Liver (tissue), 8 donors: ENCODE measurements at regions not wholly inside any gene's neighbourhood (a gene's known extent, or its start where the extent isn't known, plus 50 kb on each side); places are given as distances from the start of the nearest gene placed in this dataset.

Experiments
- DNase-seq: peaks from one replicate; pipeline ENCODE4 v3.0.0-alpha.2; 2017; ENCODE audit warnings: low spot score
- H3K27ac ChIP-seq, 2 donors: one replicate each; pipeline ENCODE4 v1.7.0; 2013; ENCODE audit warnings: inconsistent platforms in 2 of 2, low read length in 2 of 2, control low read depth in 1 of 2, low read depth in 1 of 2, mild to moderate bottlenecking in 1 of 2
- H3K27me3 ChIP-seq, 4 donors: one replicate each; pipeline versions ENCODE4 v1.6.1 to v1.7.0; 2013; ENCODE audit warnings: low read length in 3 of 4, inconsistent platforms in 1 of 4, mild to moderate bottlenecking in 1 of 4, moderate library complexity in 1 of 4; ENCODE audit not compliant: control insufficient read depth in 4 of 4, insufficient read depth in 4 of 4
- H3K36me3 ChIP-seq, 4 donors: one replicate each; pipeline versions ENCODE4 v1.6.1 to v1.7.0; 2013; ENCODE audit warnings: low read length in 3 of 4, mild to moderate bottlenecking in 3 of 4, low read depth in 1 of 4, moderate library complexity in 1 of 4; ENCODE audit not compliant: control insufficient read depth in 4 of 4, insufficient read depth in 3 of 4
- H3K4me1 ChIP-seq, 4 donors: one replicate each; pipeline versions ENCODE4 v1.6.1 to v1.7.0; 2013; ENCODE audit warnings: low read length in 3 of 4, mild to moderate bottlenecking in 3 of 4, moderate library complexity in 1 of 4; ENCODE audit not compliant: control insufficient read depth in 4 of 4, insufficient read depth in 4 of 4
- H3K4me3 ChIP-seq, 3 donors: one replicate each; pipeline versions ENCODE4 v1.6.1 to v1.7.0; 2013; ENCODE audit warnings: low read length in 3 of 3, control low read depth in 1 of 3, low read depth in 1 of 3, mild to moderate bottlenecking in 1 of 3
- H3K9ac ChIP-seq, 2 donors: one replicate each; pipeline ENCODE4 v1.7.0; 2013; ENCODE audit warnings: low read length in 2 of 2, mild to moderate bottlenecking in 2 of 2, moderate library complexity in 2 of 2, control low read depth in 1 of 2, low read depth in 1 of 2
- H3K9me3 ChIP-seq, 4 donors: one replicate each; pipeline versions ENCODE4 v1.6.1 to v1.7.0; 2013; ENCODE audit warnings: low read length in 3 of 4; ENCODE audit not compliant: control insufficient read depth in 4 of 4
- ATF3 ChIP-seq: IDR thresholded peaks from 2 replicates; pipeline ENCODE4 v1.6.1; 2016; ENCODE audit warnings: antibody characterized with exemption
- CTCF ChIP-seq: fragments of 150-350 bp; IDR thresholded peaks from 2 replicates; pipeline ENCODE4 v1.5.1; 2017; ENCODE audit warnings: improper control_type of control experiment, low read depth, low read length; ENCODE audit not compliant: missing input control
- EGR1 ChIP-seq, 2 donors: IDR thresholded peaks; 2 replicates each; pipeline ENCODE4 v1.6.1; 2016 to 2018; ENCODE audit warnings: antibody characterized with exemption in 2 of 2, low read depth in 2 of 2
- FOXA1 ChIP-seq: IDR thresholded peaks from 2 replicates; pipeline ENCODE4 v1.6.1; 2016; ENCODE audit warnings: antibody characterized with exemption
- FOXA2 ChIP-seq: IDR thresholded peaks from 2 replicates; pipeline ENCODE4 v1.6.1; 2016; ENCODE audit warnings: antibody characterized with exemption
- HNF4G ChIP-seq: IDR thresholded peaks from 2 replicates; pipeline ENCODE4 v1.6.1; 2016; ENCODE audit warnings: antibody characterized with exemption
- JUND ChIP-seq, 2 donors: IDR thresholded peaks; 2 replicates each; pipeline ENCODE4 v1.6.1; 2016; ENCODE audit warnings: antibody characterized with exemption in 2 of 2
- MAX ChIP-seq: IDR thresholded peaks from 2 replicates; pipeline ENCODE4 v1.6.1; 2016; ENCODE audit warnings: antibody characterized with exemption
- RAD21 ChIP-seq, 2 donors: IDR thresholded peaks; 2 replicates each; pipeline ENCODE4 v1.6.1; 2016; ENCODE audit warnings: antibody characterized with exemption in 2 of 2, mild to moderate bottlenecking in 2 of 2
- REST ChIP-seq: IDR thresholded peaks from 2 replicates; pipeline ENCODE4 v1.6.1; 2016; ENCODE audit warnings: antibody characterized with exemption, mild to moderate bottlenecking
- RXRA ChIP-seq, 2 donors: IDR thresholded peaks; 2 replicates each; pipeline ENCODE4 v1.6.1; 2017 to 2018; ENCODE audit warnings: antibody characterized with exemption in 2 of 2, mild to moderate bottlenecking in 1 of 2
- SP1 ChIP-seq: IDR thresholded peaks from 2 replicates; pipeline ENCODE4 v1.6.1; 2018; ENCODE audit warnings: antibody characterized with exemption, mild to moderate bottlenecking
- YY1 ChIP-seq: IDR thresholded peaks from 2 replicates; pipeline ENCODE4 v1.6.1; 2016; ENCODE audit warnings: antibody characterized with exemption, mild to moderate bottlenecking
- ZBTB33 ChIP-seq: IDR thresholded peaks from 2 replicates; pipeline ENCODE4 v1.6.1; 2016; ENCODE audit warnings: antibody characterized with exemption
- WGBS: extraction: QIAGEN DNeasy Blood & Tissue Kit; methylation state at CpG from one replicate; pipeline ENCODE4 v1.1.7; 2013; 5-methylcytosine and 5-hydroxymethylcytosine counted together
- donor health status: healthy.
- donor health status: healthy.
- donor health status: healthy.
- donor health status: healthy.
- donor health status: healthy.

GRCh38 chrX:42466332-42467046, 311.5 kb downstream of the PPP1R2C start:
- Histone ChIP-seq H3K9me3 (no peaks in the 10 kb centered on the region), H3K4me1 (no peaks in the 10 kb centered on the region), H3K4me3 (no peak overlapping the region), H3K27me3 (no peaks in the 10 kb centered on the region), H3K27ac (no peak overlapping the region), H3K36me3 (no peaks in the 10 kb centered on the region), H3K9ac (no peak overlapping the region)
- DNase-seq = no peak
- WGBS = 90% methylated on average over 4 of the region's 4 CpGs
- TF ChIP-seq FOXA1 (no peak), ATF3 (no peak), RAD21 (IDR thresholded peaks at IDR 0.05) (no peak), REST (no peak), CTCF (no peak), MAX (no peak), ZBTB33 (no peak), EGR1 (IDR thresholded peaks at IDR 0.05; ENCODE audit: low read depth in 2 of 2) (no peak), YY1 (no peak), JUND (IDR thresholded peaks at IDR 0.05) (no peak), RXRA (IDR thresholded peaks at IDR 0.05) (no peak), SP1 (no peak), HNF4G (no peak)

GRCh38 chrX:42465821-42466220, 312.1 kb downstream of the PPP1R2C start:
- no peak overlapping the region for H3K9ac ChIP-seq
- H3K27me3 ChIP-seq = no peaks in the 10 kb centered on the region
- no peak overlapping the region for H3K4me3 ChIP-seq
- TF ChIP-seq FOXA2 = no peak
- 84% methylated on average over 1 of the region's 1 CpG for WGBS
- DNase-seq = no peak
- no peaks in the 10 kb centered on the region for H3K9me3 ChIP-seq
- no peak overlapping the region for H3K27ac ChIP-seq
- H3K4me1 ChIP-seq = no peaks in the 10 kb centered on the region
- no peaks in the 10 kb centered on the region for H3K36me3 ChIP-seq
